ENCODE measurements at regions not wholly inside any gene's neighbourhood (a gene's known extent, or its start where the extent isn't known, plus 50 kb on each side); places are given as distances from the start of the nearest gene placed in this dataset.

GRCh38 chr3:132196113-132196512 is 121.1 kb upstream of the ACP3 start:
- DNase-seq, result no peak

DNA sequence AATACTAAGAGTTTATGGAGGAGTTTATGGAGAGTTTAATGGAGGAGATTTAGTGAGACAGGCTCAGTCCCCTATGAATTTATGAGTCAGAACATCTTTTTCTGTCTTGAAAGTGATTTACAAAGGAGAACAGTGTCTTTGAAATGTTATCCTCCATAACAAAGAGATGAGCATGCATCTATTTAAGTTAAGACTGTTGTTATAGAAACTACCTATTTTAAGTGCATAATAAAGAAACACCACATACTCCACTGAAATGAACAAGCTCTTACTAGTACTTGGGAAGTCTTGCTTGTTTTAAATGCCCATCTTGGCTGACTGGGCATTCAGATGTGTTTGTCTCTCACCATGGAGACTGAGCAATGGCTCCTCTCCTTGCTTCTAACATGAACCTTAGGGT is 118.7 kb upstream of the ACP3 start:
- no peak for DNase-seq

DNA sequence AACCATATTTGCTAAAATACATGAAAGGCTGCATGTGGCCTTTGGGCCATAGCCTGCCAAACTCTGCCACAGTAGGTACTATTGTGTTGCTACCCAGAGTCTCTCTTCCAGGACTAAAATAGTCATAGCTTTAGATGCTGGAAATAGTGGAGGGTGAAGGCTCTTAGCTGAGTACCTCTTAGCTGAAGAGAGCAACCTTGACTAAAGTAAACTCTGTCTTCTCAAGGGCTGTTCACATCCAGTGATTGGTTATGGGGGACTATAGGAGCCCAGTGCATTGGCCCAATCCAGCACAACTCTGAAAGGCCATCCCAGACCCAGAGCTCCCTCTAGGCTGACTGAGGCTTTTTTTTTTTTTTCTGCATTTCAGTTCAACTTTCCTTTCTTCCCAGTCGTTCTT is 117.8 kb upstream of the ACP3 start:
- no peak for DNase-seq

- no peak for DNase-seq
Observed at GRCh38 chr3:132202586-132202985, 114.6 kb upstream of the ACP3 start.

DNA sequence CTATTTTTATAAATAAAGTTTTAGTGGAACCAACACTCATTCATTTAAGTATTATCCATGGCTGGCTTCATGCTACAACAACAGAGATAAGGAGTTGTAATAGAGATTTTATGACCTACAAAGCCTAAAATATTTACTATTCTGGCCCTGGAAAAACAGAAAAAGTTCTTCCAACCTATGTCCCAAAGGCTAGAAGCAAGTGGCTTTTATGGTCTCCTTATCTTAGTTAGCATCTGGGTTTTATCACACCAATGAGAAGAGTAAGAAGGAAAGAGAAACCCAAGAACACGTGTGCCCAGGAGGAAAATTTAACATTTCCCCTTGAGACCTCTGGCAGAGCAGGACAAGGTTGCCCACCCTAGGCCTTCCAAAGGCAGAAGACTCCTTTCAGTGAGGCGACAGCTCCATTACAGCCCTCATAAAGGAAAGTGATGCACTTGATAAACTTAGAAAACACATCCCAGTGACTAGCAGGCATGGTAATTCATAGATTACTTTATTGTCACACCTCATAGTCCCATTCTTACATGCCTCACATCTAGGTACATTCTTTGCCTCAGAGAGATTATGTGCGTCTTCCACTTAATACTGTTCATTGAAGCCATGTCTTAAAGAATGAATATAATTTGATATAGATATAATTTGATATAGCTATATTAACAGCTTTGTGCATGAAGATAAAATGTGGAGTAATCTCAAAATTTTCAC is 113.2 kb upstream of the ACP3 start:
- no peak for DNase-seq

GRCh38 chr3:132205609-132206008 is 111.6 kb upstream of the ACP3 start:
- no peak for DNase-seq

DNA sequence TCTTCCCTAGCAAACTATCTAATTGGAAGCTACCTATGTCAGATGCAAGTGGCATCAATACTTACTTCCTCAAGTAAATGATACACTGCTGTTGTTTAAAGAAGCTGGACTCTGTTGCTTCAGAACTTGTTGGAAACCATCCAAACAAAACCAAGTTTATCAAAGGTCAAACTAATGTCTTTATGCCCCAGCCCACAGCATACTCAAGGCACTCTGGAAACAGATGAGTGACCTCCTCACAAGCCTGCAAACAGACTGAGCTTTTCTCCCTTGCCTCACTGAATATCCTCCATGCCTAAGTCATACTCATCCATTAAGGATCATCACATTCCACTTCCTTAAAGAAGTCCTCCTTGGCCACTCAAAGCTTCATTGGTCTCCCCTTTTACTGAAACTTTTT is 107.4 kb upstream of the ACP3 start:
- DNase-seq, result no peak

DNA sequence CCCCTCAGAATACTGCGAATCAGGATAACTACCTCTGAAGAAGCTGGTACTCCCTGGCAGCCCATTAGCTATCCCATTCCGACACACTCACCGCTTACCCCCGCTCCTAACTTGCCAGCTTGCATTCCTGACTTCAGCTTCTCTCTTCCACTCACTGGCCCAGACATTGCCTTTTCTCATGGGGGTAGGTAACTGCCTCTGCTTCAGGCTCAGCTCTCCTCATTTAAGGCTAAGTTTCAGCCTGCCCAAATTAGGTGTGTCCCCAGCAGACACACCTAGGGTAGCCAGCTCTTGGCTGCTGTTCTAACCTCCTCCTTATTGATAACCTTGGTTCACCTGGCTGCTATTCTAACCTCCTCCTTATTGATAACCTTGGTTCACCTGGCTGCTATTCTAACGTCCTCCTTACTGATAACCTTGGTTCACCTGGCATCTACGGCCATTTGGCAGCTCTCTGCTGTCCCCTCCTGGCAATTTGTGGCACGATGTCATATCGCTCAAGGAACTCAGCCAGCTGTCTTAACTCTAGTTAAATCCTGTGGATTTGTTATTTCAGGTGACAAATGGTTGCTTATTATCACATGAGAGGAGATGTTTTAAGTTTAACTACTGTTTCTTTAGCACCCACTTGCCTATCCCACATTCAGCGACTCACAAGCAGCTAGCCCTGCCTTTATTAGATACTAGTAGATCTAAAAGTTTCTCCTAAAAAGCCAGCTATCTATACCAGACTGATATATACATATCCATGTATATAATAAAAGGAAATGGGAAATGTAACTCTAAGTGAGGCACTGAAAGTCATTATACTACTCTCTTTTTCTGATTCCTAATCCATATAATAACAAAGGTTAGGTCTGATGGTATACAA is 106.5 kb upstream of the ACP3 start:
- DNase-seq, result no peak

- no peak for DNase-seq
Observed at GRCh38 chr3:132211896-132212295, 105.3 kb upstream of the ACP3 start.

DNA sequence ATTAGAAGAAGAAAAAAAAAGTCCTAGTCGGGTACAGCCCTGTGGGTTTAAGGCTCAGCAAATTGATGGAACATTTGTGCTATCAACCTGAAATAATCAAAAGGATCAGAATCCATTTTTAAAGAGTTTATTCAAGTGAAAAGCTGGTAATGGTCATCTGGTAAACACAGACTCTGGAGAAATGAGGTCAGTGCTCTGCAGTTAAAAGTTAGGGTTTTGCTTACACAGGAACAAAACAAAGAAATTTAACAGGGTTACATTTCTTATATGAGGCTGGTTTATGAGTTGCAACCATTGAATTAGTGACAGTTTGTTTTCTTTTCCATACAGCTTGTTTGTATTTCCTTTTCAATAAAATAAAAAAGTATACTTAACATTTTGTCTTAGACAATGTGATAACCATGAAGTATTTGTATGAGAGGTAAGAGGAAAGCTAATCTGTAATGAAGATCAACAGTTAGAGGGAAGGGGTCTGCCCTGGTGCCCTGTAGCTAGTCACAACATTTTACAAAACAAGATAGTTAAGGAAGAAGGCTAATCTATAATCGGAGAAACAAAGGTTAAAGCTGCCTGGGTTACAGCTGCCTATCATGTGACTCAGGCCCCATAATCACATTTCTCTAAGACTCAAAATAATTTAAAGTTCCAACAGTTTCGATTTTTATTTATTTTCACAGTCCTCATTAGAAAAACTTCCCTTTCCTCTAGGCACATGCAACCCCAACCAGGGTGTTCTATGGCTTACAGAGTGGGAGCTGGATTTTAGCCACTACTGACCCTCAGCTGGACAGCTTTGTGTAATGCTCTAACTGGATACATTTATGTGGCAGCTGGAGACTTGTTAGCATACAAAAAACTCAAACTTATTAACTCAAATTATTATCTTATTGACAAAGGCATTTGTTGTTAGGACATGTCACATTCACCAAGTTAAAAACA is 98.1 kb upstream of the ACP3 start:
- DNase-seq, result no peak

GRCh38 chr3:132220986-132221385 is 96.2 kb upstream of the ACP3 start:
- DNase-seq, result no peak

- DNase-seq, result no peak
Observed at GRCh38 chr3:132222868-132223538, 94.2 kb upstream of the ACP3 start.

- no peak for DNase-seq
Observed at GRCh38 chr3:132225664-132226063, 91.5 kb upstream of the ACP3 start.

DNA sequence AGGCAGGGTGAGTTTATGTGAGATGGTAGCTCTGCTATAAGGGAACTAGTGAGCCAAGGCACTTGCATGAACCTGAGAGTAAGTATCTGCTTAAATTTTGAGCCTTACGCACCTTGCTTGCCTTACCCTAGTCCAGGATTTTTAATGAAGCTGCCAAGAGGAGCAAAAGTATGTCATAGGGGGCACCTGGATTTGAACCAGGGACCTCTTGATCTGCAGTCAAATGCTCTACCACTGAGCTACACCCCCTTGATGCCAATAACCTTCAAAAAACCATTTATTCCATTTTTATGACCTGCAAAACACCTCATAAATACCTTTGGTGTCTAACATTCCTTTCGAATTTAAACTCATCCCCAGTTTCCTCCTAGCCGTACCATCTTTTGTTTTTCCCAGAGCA is 88.3 kb upstream of the ACP3 start:
- DNase-seq, result no peak

DNA sequence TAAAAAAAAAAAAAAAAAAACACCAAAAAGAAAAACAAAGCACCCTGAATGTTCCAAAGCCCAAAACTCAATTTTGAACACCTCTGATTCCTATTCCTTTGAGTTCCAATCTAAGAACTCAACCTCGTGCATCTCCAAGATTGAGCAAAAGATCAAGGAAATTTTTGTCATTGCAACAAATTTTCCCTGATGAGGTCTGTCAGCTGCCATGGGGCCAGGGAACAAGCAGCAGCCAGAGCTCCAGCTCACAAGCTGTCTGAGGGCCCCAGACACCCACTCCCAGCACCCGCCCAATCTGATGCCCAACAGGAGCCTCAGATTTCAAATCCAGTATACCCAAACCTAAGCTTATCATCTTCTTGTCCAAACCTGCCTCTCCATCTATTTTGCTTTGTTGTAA is 87.6 kb upstream of the ACP3 start:
- no peak for DNase-seq

DNA sequence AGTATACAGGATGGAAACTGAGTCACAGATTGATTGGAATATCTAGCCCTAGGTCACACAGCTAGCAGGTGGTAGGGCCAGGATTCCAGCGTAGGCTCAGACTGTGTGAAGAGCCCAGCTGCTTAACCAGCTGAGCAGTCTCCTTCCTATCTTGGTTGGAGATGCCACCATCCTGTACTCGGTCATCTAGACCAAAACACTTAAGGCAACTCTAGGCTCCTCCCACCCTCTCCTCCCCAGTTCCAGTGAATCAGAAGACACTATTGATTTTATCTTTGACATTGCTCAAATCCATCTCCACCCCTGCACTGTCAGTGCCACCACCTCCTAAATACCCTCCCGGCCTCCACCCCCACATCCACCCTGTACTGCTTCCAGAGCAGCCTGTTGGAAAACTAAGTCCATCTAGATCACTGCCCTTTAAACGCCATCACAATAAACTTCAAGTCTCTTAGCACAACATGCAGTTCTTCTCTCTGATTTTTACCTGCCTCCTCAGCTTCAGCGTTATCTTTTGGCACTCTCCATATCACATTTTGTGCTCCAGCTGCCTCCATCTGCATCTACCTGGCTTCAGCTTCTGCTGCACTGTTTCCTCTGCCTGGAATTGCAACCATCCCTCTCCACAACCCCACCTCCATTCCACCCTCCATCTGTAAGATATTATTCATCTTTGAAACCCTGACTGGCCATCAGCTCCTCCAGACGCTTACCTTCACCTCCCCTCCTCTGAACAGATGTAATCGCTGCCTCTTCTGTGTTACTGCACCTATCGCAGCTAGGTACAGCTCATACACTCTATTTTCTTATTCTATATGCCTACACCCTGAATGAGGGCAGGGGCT is 86.8 kb upstream of the ACP3 start:
- DNase-seq, result no peak

GRCh38 chr3:132231633-132232032 is 85.6 kb upstream of the ACP3 start:
- no peak for DNase-seq

GRCh38 chr3:132232231-132232792 is 84.9 kb upstream of the ACP3 start:
- no peak for DNase-seq

DNA sequence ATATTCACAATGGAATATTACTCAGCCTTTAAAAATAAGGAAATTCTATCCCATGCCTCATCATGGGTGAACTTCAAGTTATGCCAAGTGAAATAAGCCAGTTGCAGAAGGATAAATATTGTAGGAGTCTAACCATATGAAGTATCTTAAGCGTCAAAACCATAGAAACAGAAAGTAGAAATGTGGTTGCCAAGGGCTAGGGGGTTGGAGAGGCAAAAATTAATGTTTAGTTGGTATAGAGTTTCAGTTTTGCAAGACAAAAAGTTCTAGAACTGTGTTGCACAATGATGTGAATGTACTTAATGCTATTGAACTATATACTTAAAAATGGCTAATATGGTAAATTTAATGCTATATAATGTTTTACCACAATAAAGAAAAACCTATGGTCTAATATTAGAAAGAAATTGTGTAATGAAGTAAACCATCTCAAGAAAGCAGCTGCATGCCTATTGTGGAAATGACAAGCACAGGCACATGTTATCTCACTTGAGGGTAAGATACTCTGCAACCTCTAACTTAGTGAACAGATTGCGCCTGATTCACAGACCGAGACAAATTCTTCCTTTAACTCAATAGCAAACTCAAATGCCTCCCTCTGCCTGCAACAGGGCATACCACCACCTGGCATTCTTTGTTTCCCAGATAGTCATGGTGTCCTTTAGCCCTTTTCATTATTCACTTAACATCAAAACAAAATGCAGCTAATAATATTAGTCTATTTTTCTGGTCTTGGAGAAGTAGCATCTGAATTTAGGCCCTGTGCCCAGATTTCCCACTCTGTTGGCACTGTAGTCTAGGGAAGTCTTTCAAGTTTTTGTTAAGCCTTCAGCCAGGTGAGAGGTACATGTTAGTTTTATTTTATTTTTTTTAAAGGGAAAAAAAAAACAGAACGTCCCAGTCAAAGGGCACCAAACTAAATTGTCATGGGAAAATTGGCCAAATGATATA is 80.2 kb upstream of the ACP3 start:
- DNase-seq, result no peak

GRCh38 chr3:132237652-132238032 is 79.6 kb upstream of the ACP3 start:
- no peak for DNase-seq
